GM12891 (cell line): ENCODE measurements at regions not wholly inside any gene's neighbourhood (a gene's known extent, or its start where the extent isn't known, plus 50 kb on each side); places are given as distances from the start of the nearest gene placed in this dataset.

Experiments used
- PAX5 ChIP-seq: IDR thresholded peaks from 2 replicates; pipeline ENCODE4 v1.6.1; 2011; ENCODE audit warnings: low read length, moderate library complexity, mild to moderate bottlenecking; ENCODE audit not compliant: insufficient read depth, severe bottlenecking
- POLR2A ChIP-seq: IDR thresholded peaks from 2 replicates; pipeline ENCODE4 v1.6.1; 2011; ENCODE audit warnings: low read depth, low read length, control low read depth
- POLR2AphosphoS5 ChIP-seq: IDR thresholded peaks from 2 replicates; pipeline ENCODE4 v1.6.1; 2011; ENCODE audit warnings: low read depth, low read length, control low read depth
- POU2F2 ChIP-seq: IDR thresholded peaks from 2 replicates; pipeline ENCODE4 v1.6.1; 2011; ENCODE audit warnings: low read depth, mild to moderate bottlenecking, control low read depth, low read length, moderate library complexity
- SPI1 ChIP-seq: IDR thresholded peaks from 2 replicates; pipeline ENCODE4 v1.6.1; 2011; ENCODE audit warnings: low read depth, low read length, control low read depth
- TAF1 ChIP-seq: IDR thresholded peaks from 2 replicates; pipeline ENCODE4 v1.6.1; 2011; ENCODE audit warnings: low read depth, low read length, control low read depth

- TF ChIP-seq POLR2AphosphoS5 (no peak), TAF1 (no peak), POLR2A (no peak), SPI1 (no peak), PAX5 (no peak), POU2F2 (no peak)
Observed at GRCh38 chr6:115832186-115832585, 228.5 kb downstream of the FRK start.
